ENCODE measurements at regions not wholly inside any gene's neighbourhood (a gene's known extent, or its start where the extent isn't known, plus 50 kb on each side); places are given as distances from the start of the nearest gene placed in this dataset.

GRCh38 chr1:39145331-39145965, 59.0 kb upstream of the MACF1 start:
- TF ChIP-seq POLR2A (IDR thresholded peaks at IDR 0.05) (no peak), CTCF (IDR thresholded peaks at IDR 0.05) (no peak)

Measured in sigmoid colon (tissue), 3 donors.